HG03108 (cell line): ENCODE measurements at regions not wholly inside any gene's neighbourhood (a gene's known extent, or its start where the extent isn't known, plus 50 kb on each side); places are given as distances from the start of the nearest gene placed in this dataset.
A peak's percentile ranks its signal among the peaks of the same experiment; 100 is the strongest.

ENCODE experiments used
- ATAC-seq: cut with Tn5 transposase; IDR thresholded peaks from one replicate; pipeline ENCODE4 v1.9.1; 2021; ENCODE audit warnings: moderate library complexity; ENCODE audit not compliant: unreplicated experiment

DNA sequence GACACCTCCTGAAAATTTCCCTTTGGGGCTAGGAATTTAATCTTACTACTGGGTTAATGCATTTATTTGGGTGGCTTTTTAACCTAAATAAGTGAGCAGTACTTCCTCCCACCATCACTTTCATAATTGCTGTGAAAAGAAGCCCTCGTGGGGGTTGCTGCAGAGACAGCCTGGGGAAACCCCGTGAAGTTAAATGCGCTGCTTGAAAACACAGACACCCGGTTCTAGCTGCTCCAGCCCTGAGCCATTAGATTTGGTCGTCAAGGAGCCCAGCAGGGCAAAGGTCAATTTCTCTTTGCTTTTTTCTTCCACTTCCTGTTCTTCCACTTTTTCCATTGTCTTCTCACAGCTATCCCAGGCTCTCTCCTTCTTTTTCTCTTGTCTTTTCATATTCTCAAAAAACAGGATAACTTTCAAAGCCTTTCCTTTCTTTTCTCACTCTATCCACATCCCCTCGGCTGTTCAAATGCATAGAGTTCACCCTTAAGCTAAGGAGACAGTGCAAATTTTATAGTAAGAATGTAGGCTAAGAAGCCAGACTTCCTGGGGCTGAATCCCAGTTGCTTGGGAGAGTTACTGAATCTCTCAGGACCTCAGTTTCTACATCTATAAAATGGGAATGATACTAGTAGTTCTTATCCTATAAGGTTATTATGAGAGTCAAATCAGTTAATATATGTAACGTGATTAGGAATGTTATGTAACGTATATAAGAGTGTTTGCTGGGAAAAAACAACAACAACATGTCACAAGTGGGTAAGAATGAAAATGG lies 91.5 kb upstream of the ZNF827 start:
- peak; percentile 72 for ATAC-seq

- peak; percentile 60 for ATAC-seq
These were observed 90.5 kb upstream of the ZNF827 start for GRCh38 chr4:146029147-146029546.

DNA sequence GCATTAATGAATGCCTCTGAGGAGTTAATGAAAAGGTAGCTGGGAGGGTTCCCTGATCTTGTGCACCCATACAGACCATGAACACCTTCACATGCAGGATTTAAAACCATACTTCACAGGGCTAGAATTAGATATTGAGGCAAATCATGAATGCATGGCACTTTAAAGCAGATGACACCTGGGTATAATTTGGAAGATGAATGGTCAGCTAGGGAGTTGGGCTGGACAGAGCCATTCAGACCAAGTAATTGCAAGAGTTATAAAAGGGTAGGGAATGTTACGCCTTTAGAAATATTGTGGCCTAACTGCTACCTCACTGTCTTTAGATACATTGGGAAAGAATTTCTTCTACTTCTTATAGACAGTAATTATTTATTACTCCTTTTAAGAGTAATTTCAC lies 89.1 kb upstream of the ZNF827 start:
- no peak for ATAC-seq

DNA sequence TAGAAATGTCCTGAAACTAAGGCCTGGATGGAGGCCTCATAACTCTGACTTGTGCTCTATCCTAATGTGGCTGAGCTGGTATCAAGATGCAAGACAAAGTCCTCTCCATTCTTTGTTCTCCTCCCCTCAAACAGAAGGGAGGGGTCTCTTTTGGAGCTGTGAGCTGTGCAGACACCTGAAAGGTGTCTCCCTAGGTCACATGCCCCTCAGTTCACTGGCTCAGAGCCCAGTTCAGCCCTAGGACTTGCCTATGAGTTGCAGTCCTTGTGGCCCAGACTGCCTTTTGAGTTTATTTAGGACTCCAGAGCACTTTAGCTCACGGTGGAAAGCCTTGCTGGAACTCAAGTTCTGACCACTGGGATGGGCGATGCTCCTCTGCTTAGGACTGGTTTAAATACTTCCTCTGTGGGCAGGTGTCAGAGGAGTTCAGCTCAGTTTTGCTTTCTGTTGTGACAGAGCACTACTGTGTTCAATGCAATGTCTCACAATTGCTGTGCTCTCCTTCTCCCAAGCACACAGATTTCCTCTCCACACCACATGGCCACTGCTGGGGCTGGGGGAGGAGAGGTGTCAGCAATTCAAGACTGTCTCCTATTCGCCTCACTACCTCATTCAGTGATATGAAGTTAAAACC lies 84.8 kb upstream of the ZNF827 start:
- ATAC-seq = peak; percentile 98

DNA sequence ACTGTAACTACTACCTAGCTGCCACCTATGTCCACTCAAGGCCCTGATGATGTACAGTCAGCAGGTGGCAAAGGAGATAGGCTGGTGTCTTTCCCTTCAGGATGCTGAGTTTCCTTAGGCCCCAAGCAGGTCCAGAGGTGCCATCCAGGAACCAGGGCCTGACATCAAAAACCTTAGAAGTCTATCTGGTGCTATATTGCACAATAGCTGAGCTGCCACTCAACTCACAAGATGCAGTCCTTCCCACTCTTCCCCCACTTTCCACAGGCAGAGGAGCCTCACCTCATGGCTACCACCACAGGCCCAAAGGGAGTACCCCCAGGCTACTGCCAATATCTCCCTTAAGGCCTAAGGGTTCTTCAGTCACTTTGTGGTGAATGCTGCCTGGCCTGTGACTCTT lies 83.9 kb upstream of the ZNF827 start:
- no peak for ATAC-seq

GRCh38 chr4:146018247-146018646 lies 79.6 kb upstream of the ZNF827 start:
- no peak for ATAC-seq

- no peak for ATAC-seq
These were observed 66.1 kb upstream of the ZNF827 start for GRCh38 chr4:146004730-146005129.

- ATAC-seq = no peak
These were observed 50.0 kb upstream of the ZNF827 start for GRCh38 chr4:145988628-145989027.
